HG03565 (cell line): ENCODE measurements at regions not wholly inside any gene's neighbourhood (a gene's known extent, or its start where the extent isn't known, plus 50 kb on each side); places are given as distances from the start of the nearest gene placed in this dataset.
"Not testable (repeated sequence)": the region's sequence is repeated elsewhere in the genome, so short reads cannot be mapped to it uniquely, and the experiment has no call there.

Experiments used
- ATAC-seq: cut with Tn5 transposase; IDR thresholded peaks from one replicate; pipeline ENCODE4 v1.9.1; 2021; ENCODE audit warnings: mild to moderate bottlenecking, moderate library complexity; ENCODE audit not compliant: unreplicated experiment

DNA sequence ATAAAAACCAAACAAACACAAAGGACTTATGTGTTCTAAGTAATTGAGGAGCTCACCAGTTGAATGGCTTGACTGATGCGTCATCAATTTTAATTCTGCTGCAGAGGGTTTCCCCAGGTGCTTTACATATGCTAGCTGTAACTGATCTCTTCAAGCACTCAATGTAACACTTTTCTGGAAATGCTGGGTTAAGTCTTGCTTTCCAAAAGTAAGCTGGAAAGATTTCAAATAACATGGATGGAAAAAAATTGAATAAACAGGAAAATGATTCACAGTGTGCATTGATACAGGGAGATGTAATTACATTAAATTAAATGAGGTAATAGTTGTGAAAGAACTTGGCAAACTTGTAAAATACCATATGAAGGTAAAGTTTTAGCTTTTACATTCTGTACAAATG lies 186.7 kb upstream of the WDFY3 start:
- ATAC-seq: no peak

- ATAC-seq: no peak
Observed at GRCh38 chr4:85154591-85154990, 188.1 kb upstream of the WDFY3 start.

DNA sequence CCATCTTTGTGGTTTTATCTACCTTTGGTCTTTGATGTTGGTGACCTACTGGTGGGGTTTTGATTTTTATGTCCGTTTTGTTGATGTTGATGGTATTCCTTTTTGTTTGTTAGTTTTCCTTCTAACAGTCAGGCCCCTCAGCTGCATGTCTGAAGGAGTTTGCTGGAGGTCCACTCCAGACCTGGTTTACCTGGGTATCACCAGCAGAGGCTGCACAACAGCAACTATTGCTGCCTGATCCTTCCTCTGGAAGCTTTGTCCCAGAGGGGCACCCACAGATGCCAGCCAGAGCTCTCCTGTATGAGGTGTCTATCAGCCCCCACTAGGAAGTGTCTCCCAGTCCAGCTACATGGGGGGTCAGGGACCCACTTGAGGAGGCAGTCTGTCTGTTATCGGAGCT lies 199.3 kb upstream of the WDFY3 start:
- no peak for ATAC-seq

DNA sequence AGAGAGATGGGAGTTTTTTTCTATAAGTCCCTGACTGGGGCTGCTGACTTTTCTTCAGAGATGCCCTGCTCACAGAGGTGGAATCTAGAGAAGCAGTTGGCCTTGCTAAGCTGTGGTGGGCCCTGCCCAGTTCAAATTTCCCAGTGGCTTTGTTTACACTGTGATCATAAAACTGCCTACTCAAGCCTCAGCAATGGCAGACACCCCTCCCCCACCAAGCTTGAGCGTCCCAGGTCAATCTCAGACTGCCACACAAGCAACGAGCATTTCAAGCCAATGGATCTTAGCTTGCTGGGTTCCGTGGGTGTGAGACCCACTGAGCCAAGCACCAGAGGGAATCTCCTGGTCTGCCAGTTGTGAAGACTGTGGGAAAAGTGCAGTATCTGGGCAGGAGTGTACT lies 199.8 kb upstream of the WDFY3 start:
- no peak for ATAC-seq

DNA sequence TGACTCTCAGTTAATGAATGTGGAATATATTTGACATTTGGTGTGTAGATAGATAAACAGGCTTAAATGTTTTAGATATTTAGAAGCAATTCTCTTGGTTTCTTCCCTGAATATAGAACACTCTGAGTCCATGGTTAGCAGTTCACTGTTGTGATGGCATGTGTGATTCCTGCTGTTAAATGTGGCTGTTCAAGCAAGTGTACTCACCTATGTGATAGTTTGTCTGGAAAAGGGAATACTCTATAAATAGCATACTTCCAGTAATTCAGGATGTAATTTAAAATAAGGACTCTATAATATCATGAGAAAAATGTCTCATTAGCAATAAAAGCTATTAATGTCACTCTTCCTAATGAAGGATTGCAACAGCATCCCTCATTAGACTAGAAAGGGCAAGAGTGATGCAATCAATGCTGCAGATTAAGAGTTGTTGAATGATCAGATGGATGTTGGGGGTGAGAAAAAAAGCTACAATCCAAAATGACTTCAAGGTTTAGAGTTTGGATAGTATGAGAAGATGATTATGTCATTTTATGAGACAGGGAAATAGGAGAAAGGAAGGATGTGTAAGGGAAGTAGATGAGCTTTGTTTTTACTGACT lies 201.8 kb upstream of the WDFY3 start:
- ATAC-seq: no peak

DNA sequence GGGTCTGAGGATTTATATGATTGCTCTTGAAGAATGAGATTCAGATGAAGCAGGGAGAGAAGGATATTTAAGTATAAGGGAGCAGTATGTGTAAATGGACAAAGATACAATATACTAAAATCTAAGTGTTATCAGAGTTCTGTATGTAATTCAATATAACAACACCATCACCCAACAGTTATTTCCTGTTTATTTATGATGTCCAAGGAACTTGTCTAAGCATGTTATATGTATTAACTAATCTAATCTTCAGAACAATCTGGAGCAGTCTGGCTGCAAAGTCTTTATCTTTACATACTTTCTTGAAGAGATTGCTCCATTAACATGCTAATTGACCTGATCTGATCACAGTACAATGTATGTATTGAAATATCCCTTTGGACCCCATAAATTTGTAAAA lies 203.8 kb upstream of the WDFY3 start:
- ATAC-seq: no peak

DNA sequence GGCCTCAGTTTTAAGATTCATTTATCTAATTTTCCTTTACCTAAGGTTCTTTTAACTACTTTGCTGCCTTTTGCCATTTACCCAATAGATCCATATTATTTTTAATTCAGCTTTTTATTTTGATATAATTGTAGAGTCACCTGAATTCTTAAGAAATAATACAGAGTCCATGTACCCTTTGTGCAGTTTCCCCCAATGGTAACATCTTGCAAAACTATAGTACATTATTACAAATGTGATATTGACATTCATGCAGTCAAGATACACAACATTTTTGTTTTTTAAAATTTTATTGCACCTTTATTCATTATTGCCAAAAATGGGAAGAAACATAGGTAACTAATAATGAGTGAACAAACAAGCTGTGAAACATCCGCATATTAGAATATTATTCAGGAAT lies 208.7 kb upstream of the WDFY3 start:
- no peak for ATAC-seq

DNA sequence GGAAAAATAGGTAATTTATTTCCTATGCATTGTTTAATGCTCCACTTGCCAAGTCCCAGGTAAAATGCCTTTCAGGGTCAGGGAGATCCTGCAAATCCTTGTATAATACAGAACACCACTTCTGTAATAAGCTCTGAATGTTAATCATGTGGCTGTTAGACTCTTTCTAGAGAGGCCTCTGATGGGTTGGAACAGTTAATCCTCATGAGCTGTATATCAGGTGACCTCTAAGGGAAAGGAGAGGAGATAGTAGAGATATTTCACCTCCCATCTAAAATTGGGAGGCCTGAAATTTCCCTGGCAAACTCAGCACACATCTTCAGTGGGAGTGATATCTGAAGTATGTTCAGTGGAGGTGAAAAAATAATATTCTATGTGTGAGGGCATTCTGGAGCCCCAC lies 210.6 kb upstream of the WDFY3 start:
- ATAC-seq: no peak

GRCh38 chr4:85177679-85178078 lies 211.2 kb upstream of the WDFY3 start:
- ATAC-seq: no peak

DNA sequence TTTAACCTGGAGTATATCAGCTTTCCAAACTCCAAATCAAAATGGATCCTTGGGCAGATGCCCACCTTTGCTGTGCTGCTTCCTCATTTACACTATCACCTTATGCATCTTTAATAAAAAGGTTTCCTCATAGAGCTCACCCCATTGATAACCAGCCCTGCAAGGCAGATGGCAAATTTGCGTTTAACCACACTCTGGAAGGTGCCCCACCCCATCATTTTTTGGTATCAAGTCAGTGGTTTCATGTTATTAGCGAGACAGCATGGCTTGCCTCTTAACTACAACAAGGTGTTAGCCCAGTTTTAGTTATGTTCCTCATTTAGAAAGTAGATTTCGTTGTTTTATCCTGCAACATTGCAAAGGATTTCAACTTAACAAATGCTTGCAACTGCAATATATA lies 214.0 kb upstream of the WDFY3 start:
- ATAC-seq: no peak

GRCh38 chr4:85187106-85187505 lies 220.6 kb upstream of the WDFY3 start:
- no peak for ATAC-seq

GRCh38 chr4:85196015-85196414 lies 229.5 kb upstream of the WDFY3 start:
- not testable (repeated sequence) for ATAC-seq

DNA sequence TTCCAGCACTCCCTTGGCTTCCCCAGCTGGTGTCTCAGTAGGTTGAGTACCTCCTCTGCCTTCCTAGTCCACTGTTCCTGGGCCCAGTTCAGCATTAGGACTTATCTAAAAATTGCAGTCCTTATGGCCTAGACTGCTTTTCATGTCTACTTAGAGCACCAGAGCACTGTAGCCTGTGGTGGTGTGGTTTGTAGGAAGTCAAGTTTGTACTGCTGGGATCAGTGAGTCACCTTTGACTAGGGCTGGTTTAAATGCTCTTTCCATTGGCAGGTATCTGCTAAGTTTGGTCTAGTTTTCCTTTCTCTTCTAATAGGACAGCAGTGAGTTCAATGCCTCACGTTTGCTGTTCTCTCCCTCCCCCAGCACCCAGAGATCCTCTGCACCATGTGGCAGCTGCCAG lies 233.6 kb upstream of the WDFY3 start:
- ATAC-seq: no peak

DNA sequence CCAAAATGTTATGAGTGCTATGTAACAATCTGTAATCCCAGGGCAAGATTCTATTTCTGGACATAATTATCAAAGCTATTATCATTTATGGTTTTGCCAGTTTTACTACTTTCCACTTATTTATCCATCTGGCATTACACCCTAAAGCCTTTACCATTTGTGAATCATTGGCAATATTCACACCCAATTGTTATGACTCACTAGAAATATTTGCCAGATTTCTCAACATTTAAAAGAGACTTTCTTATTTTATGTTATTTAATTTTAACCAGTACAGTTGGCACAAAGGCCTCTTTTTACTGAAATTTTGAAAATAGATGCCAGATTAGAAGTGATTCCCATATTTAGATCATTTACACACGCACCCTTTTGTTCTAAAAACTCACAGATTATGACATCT lies 242.7 kb upstream of the WDFY3 start:
- no peak for ATAC-seq

GRCh38 chr4:85210353-85210752 lies 243.9 kb upstream of the WDFY3 start:
- ATAC-seq: no peak

GRCh38 chr4:85216571-85216970 lies 250.1 kb upstream of the WDFY3 start:
- not testable (repeated sequence) for ATAC-seq

GRCh38 chr4:85218756-85219155 lies 252.3 kb upstream of the WDFY3 start:
- ATAC-seq: no peak

GRCh38 chr4:85221606-85222005 lies 253.3 kb upstream of the ARHGAP24 start:
- no peak for ATAC-seq

- no peak for ATAC-seq
Observed at GRCh38 chr4:85222561-85222960, 252.4 kb upstream of the ARHGAP24 start.

DNA sequence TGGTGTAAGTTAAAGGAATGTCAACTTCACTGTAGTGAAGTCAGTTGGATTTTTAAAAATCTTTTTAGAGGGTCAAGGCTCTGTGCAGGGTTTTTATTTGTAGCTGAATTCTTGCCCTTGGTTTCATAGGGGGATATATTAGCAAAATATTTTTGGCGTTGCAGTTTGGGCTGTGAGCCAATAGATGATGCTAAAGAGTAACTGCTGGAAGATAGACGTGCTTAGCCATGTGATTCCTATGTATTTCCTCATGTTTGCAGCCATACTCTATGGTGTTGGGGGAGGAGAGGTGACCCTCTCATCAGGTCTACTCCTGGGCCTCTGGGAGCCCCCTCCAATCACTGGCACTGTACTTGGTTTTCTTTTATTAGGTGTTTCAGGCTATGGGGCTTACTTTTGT lies 246.7 kb upstream of the ARHGAP24 start:
- no peak for ATAC-seq

GRCh38 chr4:85233516-85233915 lies 241.4 kb upstream of the ARHGAP24 start:
- ATAC-seq: no peak

- ATAC-seq: no peak
Observed at GRCh38 chr4:85243857-85244256, 231.1 kb upstream of the ARHGAP24 start.

DNA sequence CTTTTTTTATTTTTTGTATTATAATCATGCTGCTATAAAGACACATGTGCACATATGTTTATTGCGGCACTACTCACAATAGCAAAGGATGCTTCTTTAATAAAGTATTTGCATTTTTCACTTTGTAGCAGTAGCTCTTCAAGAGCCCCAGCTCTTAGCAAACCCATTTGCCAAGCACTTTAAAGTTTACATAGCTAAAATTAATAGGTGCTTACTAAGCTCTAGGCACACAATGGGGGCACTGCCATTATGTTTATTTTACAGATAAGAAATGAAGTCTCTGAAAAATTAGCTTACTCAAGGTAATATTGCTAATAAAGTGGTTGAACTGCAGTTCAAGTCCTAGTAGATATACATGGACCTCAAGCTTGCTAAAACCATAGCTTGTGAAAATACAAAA lies 230.3 kb upstream of the ARHGAP24 start:
- no peak for ATAC-seq

GRCh38 chr4:85246055-85246454 lies 228.9 kb upstream of the ARHGAP24 start:
- ATAC-seq: no peak
